ENCODE measurements at regions not wholly inside any gene's neighbourhood (a gene's known extent, or its start where the extent isn't known, plus 50 kb on each side); places are given as distances from the start of the nearest gene placed in this dataset.

DNA sequence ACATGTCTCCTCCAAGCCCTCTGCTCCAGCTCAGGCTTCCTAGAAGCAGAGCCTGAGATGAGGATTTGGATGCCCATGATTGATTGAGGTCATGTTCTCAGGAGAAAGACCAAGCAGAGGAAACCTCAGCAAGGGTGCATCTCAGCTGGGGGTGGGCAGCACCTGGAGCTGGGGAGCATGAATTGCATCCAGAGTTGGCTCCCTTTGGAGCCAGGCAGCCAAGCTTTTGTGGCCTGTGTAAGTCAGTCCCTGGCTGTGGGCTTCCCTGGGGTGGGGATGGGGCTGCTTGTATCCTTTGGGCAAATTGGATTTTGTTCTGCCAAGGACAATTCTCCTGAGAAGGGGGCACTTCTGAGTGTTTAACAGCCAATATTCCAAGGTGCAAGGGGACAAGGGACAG, 91.5 kb upstream of the WASF3 start:
- no peak for TF ChIP-seq CTCF (IDR thresholded peaks at IDR 0.05)
- no peak for TF ChIP-seq POLR2A (IDR thresholded peaks at IDR 0.05)

Data from uterus (tissue), 2 donors.